HG03039 (cell line): ENCODE measurements at regions not wholly inside any gene's neighbourhood (a gene's known extent, or its start where the extent isn't known, plus 50 kb on each side); places are given as distances from the start of the nearest gene placed in this dataset.

Experiments used
- ATAC-seq: cut with Tn5 transposase; IDR thresholded peaks from one replicate; pipeline ENCODE4 v1.9.1; 2021; ENCODE audit warnings: mild to moderate bottlenecking, moderate library complexity; ENCODE audit not compliant: unreplicated experiment

DNA sequence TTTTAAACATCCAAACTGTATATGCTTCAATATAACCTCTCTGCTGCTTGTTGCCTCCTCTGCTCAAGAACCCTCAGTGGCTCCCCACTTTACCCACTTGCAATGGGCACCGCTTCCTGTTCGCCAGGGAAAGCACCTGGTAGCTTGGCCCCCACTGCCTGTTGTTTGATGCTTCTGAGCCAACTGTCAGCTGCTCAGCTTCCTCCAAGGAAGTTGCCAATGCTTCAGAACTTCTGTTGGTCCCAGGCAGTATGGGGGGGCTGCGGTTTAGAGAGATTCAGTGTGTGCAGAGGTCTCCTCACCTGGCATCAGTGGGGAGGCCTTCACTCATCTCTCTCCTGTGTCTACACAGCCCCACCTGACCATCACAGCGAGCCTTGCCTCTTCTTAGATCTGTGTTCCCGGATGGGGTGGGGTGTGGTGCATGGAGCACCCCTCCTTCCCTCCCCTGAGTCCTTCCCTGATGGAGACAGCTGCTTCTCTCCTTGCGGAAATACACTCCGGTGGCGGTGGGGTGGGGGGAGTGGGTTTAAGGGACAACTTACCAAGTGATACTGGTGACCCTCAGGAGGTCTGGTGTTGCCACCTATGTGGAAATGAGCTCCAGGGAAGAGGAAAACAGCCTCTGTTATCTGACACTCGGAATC lies 308.1 kb downstream of the CDH26 start:
- no peak for ATAC-seq

DNA sequence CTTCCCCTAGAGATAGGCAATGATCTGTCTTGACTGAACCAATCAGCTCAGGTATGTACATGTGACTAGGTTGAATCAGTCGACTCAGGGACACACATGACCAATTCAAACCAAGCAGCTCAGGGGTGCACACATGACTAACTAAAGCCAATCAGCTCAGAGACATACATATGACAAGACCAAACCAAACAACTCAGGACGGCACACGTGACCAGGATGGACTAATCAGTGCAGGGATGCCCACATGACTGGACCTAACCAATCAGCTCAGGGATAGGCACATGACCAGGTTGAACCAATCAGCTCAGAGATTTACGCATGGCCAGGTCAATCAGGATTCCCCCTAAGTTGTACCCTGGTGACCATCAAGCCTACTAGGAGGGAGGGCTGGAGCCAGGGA lies 310.3 kb downstream of the CDH26 start:
- ATAC-seq = no peak

DNA sequence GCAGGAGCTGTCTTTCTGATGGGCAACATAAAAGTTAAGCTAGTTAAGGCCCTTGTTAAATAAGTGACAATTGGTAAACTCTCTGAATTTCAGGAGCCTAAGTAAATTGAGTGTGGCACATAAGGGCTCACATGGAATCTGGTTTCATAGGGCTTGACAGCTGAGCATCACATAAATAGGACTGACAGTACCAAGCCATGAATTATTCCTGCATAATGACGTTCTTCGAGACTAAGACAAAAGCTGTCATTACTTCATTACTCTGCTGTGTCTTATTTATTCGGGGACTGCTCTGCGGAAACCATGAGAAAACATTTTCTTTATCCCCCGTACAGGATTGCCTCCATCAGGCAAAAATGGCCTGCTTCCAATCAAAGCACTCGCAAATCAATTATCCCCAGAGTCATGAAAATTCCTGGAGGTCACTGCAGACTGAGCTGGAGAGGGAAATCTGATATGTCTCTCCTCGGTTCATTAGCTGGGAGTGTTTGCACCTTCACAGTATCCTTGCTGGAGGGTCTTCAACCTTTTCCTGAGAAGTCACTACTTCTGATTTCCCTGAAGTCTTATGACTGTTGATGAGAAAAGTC lies 311.4 kb downstream of the CDH26 start:
- ATAC-seq = no peak

DNA sequence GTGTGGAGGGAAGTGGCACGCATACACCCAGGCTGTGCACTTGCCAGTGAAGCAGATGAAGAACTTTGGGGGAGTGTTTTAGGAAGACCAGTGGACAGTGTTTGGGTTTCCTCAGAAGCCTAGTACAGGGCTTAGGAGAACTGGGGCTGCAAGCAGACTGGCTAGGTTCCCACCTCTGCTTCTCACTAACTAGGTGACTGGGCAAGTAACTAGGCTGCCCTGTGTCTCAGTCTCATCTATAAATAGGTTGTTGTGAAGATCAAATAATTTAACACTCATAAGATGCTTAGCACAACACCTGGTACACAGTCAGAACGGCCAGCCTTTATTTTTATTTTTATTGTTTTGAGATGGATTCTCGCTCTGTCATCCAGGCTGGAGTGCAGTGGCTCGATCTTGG lies 312.1 kb downstream of the CDH26 start:
- ATAC-seq = no peak

DNA sequence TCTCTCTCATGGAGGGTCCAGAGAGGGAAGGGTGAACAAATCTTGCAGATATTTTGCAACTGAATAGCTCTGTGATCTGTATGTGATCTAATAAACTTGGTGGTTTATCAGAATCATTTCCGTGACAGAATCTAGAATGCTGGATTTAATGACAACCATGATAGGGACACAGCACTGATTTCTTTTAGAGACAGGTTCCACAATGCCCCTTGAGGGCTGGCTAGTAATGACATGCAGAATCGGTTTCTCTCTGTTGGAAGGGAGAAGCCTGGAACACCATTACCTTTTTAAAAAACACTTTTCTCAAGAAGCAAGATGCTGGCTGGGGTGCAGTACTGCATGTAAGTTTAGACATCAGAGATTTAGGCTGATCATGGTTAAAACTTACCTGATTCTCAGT lies 313.4 kb downstream of the CDH26 start:
- no peak for ATAC-seq

DNA sequence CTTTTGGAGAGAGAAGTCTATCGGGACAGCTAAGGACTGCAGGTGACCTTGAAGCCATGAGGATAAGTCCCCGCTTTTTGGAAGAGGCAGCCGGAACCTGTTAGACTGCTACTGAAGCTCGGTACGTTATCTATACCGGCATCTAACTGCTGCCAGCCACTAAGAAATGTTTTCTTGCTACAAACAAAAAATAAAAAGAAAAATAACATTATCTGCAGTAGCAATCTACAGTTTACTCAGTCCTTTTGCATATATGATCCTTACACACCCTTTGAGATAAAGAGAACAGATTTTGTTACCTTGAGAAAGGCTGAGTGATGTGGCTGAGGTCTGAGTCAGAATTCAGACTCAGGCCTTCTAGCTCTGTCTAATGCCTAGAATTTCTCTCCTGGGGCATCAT lies 314.6 kb downstream of the CDH26 start:
- ATAC-seq = no peak

DNA sequence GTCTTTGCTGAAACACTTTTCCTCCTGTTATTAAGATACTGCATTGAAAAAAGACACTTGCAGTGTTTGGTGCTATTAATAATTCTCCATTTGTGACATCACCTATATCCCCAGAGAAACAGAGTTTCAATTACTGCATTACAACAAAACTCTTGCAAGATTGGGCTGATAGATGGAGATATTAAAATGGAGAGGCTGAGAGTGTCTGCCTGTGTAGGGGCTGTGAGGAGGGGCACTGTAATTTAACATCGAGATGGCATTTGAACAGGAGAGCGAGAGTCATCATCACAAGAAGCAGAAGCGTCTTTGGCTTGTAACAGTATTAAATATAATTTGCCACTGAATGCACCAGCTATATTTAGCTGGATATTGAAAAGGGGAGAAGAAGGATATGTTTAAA lies 316.5 kb downstream of the CDH26 start:
- no peak for ATAC-seq

DNA sequence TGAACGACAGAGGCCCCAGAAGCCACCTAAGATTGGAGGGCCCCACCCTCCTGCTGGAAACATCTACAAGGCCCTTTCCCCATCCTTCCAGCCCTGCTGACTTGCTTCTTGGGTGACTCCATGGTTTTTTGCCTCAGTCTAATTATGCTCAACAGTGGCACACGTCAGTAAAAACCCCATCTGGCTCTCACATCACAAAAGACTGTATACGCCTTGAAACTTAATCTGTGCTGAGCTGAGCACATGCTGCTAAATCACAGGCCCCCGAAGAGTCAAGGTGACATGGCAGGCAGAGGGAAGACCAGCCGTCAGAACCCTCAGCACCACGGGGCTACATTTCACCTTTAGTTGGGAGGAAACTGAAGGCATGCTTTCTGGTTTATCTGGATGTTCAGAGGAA lies 323.1 kb downstream of the CDH26 start:
- ATAC-seq = no peak

DNA sequence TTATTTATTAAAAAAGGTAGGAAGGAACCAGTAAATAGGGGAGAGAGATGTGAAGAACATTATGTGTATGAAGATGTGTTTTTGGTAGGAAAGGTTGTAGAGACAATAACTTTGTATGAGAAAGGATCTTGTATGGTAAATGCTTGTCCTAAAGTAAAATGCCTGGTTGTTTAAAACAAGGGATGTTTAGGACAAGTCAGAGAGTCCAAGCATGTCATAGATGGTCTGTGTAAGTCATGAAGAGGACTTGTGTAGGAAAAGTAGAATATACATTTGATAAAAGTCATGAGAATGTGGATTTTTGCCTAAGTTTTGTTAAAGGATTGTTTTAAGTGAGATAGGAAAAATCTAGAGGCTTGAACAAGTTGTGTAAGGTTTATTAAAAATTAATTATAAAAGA lies 325.1 kb downstream of the CDH26 start:
- no peak for ATAC-seq

DNA sequence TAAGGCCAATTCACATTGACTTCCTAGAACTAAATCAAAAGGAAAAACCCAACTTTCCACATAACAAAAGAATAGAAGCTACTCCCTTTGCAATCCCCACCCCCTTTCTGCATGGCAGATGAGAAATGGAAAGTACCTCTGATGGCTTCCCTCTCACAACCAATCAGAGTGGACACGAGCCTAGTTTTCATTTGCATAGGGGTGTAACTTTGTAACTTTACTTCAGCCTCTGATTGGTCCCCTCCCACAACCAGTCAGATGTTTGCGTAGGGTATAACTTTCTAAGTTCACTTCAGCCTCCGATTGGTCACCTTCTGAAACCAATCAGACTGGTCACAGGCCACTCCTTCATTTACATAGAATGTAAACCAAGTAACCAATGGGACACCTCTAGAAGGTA lies 328.5 kb downstream of the CDH26 start:
- ATAC-seq = no peak

DNA sequence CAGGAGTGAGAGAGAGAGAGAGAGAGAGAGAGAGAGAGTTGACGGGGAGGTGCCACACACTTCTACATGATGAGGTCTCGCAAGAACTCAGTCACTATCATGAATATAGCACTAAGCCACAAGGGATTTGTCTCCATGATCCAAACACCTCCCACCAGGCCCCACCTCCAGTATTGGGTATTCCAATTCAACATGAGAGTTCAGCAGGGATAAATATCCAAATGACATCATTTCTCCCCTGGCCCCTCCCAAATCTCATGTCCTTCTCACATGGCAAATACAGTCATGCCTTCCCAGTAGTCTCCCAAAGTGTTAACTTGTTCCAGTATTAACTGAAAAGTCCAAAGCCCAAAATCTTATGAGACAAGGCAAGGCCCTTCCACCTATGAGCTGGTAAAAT lies 330.7 kb downstream of the CDH26 start:
- no peak for ATAC-seq

DNA sequence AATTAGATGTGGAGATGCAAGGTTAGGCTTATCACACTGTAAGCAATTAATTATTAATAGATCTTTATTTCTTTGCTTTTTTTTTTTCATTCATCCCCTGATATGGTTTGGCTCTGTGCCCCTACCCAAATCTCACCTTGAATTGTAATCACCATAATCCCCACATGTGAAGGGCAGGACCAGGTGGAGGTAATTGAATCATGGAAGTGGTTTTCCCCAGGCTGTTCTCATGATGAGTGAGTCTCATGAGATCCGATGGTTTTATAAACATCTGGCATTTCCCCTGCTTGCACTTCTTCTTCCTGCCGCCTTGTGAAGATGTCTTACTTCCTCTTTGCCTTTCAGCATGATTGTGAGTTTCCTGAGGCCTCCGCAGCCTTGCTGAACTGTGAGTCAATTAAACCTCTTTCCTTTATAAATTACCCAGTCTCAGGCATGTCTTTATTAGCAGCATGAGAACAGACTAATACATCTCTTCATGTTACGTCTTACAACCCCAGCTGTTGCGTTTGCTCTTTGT lies 333.8 kb downstream of the CDH26 start:
- ATAC-seq = no peak

DNA sequence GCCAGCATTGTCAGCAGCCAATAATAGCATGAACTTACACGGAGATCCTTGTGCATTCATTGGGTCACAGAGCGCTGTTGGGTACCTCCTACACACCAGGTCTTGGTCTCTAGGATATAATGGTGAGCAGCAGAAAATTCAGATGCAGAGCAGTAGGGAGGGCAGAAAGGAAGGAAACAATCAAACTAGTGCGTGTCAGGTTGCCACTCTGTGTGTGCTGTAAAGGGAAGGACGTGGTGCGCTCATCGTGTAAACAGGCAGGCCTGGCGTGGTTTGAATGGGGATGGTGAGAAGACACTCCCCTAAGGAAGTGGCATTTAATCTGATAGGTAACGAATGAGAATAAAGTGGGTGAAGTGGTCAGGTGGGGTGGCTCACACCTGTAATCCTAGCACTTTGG lies 336.4 kb downstream of the CDH26 start:
- no peak for ATAC-seq

DNA sequence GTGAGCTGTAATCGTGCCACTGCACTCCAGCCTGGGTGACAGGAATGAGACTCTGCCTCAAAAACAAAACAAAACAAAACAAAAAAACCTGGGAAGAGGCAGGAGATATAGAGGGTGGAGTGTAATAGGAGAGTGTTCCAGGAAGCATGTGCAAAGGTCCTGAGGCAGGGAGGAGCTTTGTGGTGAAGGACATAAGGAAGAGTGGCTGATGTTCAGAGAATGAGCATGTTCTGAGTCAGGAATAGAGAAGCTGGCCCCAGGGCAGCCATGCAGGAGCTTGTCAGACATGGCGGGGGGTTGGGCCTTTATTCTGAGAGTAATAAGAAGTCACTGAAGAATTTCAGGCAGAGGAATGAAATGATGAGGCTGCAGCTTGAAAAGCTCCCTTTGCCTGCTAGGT lies 337.0 kb downstream of the CDH26 start:
- no peak for ATAC-seq

DNA sequence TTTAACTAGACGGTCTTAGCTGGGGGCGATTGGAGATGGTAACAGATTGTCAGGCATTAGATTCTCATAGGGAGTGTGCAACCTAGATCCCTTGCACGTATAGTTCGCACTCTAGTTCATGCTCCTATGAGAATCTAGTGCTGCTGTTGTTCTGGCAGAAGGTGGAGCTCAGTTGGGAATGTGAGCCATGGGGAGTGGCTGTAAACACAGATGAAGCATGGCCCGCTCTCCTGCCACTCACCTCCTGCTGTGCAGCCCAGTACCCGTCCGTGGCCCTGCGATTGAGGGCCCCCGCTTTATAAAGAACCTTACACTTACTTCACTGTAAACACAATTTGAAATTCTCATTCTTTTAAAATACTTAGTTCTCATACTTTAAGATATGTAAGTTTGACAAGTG lies 339.4 kb downstream of the CDH26 start:
- no peak for ATAC-seq

DNA sequence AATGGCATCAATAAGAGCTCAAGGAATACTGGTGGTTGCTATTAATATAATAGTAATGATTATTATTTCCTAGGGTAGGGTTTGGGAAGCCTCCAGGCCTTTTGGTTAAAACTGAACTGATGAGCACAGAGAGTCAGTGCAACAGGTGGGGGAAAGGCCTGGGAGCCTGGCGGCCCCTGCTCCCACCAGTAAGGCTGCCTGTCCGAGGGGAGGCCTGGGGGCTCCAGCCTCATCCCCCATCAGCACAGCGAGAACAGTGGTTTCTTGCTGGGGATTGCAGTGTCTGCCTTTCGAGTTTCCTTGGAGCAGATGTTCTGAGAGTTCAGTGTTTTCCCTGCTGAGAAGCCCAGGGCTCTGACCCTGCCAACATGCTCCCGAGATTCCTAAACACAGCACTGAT lies 340.4 kb downstream of the CDH26 start:
- ATAC-seq = no peak

DNA sequence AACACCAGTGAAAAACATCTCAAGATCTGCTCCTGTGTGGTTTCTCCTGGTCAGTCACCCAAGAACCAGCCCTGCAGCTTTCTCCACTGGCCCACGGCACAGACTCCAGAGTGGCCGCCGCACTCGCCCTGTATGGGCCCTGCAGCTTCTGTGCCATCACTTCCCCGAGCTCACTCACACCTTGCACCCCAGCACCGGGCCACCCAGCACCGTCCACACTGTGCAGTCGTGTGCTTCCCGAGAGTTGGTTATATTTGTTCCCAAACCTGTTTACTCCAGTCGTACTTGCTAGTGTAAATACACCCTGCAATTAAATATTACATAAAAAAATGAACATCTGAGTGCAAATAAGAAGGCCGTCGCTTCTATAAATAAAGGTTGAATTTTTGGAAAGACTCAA lies 341.7 kb downstream of the CDH26 start:
- no peak for ATAC-seq

DNA sequence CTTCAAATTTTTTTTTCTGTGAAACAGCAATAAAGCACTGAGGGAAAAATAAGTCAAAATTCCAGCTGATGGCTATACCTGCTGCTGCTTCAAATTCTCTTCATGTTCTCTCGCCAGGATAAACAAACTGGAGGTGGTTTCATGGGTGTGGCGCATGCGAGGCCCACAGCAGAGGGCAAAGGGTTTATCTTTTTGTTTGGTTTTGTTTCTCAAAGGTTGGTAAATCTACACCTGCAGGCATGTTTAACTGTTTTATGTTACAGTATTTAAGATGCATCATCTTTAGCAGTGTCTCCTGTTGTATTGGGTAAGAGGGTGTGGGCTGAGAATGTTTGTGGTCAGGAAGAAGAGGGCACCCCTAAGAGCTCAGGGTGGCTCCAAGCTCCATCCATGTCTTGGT lies 342.2 kb downstream of the CDH26 start:
- no peak for ATAC-seq

DNA sequence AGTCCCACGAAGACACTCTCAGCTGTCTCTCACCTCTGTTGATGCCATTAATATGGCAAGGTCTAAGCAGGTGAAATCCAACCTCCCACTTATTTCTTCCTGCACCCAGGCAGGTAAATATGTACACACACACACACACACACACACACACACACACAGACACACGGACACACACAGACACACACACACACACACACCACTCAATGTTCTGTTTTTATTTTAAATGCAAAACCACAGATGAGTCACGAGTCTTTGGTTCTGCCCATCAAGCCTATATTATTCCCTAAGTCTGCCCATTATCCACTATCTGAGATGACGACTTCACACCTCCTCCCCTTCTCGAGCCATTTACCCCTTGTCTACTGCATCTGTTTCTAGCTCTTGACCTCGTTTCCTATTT lies 344.7 kb downstream of the CDH26 start:
- ATAC-seq = no peak

DNA sequence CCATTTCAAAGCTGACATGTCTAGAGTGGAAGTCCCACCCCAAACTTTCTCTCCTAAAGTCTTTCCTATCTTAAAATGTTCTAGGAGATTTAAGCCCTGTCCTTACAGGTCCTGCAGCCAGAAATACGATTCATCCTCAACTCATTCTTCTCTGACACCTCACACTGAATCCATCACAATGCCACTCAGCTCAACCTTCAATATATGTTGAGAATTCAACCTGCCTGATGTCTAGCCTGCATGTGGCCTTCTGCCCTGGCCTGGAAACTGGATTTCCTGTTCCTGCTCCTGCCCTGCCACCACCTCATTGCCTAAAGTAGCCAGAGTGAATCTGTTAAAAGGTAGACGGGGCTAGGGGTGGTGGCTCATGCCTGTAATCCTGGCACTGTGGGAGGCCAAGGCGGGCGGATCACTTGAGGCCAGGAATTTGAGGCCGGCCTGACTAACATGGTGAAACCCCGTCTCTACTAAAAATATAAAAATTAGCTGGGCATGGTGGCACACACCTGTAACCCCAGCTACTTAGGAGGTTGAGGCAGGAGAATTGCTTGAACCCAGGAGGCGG lies 345.9 kb downstream of the CDH26 start:
- ATAC-seq = no peak

DNA sequence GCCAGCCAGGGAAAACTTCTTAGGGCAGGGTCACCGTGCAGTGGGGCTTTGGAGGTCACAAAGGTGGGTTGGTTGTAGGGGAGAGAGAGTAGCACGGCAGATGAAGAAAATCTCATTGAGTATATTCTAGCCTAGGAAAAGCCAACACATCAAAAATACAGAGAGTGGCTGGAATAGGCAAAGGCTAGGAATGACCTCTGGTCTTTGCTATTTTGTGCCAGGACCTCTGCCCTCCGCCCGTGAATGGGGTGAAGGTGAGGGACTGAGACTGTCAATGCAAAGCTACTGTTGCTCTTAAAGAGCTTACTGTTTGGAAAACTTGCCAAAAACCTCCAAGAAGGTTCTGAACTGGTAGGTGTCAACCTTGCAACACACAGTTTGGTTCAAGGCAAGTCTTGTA lies 346.7 kb downstream of the CDH26 start:
- no peak for ATAC-seq

DNA sequence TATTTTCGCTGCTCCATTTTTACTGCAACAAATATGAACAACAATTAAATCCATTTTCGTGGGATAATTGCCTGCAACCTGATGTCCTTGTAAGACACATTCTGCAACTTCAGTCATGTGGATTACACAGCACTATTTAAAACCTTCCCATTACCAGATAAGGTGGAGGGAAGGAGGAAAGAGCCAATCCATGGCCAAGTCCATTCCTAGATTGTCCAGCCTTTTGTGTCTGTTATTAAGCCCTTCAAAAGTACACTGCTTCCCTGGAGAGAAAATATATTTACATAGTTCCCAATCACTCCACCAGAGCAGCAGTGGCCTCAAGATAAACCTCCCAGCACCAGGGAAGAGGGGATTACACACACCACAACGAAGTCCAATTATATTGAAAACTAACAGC lies 347.9 kb downstream of the CDH26 start:
- ATAC-seq = no peak

DNA sequence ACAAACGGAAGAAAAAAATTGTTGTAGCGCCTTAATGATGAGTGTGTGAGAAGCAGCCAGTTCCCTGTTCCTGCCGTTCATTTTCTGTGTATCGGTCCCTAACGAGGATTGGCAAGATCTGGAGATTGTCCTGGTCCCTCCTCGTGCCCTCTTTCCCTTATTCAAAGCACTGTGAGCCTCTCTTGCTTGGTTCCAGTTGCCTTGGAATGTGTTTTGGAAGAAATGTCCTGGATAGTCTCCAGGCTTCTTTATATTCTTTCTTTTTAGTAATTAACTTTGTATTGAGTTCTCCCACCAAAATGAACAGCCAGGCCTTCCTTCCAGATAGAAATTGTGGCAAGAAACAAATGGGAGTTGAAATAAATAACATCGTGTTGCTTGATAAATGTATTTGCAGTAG lies 348.3 kb downstream of the CDH26 start:
- ATAC-seq = no peak
